ENCODE measurements at regions not wholly inside any gene's neighbourhood (a gene's known extent, or its start where the extent isn't known, plus 50 kb on each side); places are given as distances from the start of the nearest gene placed in this dataset.

- TF ChIP-seq CTCF (IDR thresholded peaks at IDR 0.05) (no peak), EZH2phosphoT487 (IDR thresholded peaks at IDR 0.05) (no peak)
Measured at GRCh38 chr10:44745920-44746319, 165.2 kb upstream of the TMEM72 start.
